Prostate gland (tissue), 2 donors: ENCODE measurements at regions not wholly inside any gene's neighbourhood (a gene's known extent, or its start where the extent isn't known, plus 50 kb on each side); places are given as distances from the start of the nearest gene placed in this dataset.

Source experiments
- CTCF ChIP-seq, 4 experiments: fragments of 200-600 bp in 2 of 4; fragments of 450-650 bp in 2 of 4; sonication (generic) in 2 of 4; IDR thresholded peaks; 1 replicate in 3 of 4; 2 replicates in 1 of 4; pipeline ENCODE4 v1.5.1; 2016 to 2019; ENCODE audit warnings: antibody characterized with exemption in 4 of 4, mild to moderate bottlenecking in 2 of 4, moderate library complexity in 2 of 4
- POLR2A ChIP-seq: fragments of 450-650 bp; IDR thresholded peaks from one replicate; pipeline ENCODE4 v1.6.1; 2016; ENCODE audit warnings: antibody characterized with exemption, mild to moderate bottlenecking
- POLR2AphosphoS5 ChIP-seq: sonication (generic); formaldehyde crosslinking; IDR thresholded peaks from one replicate; pipeline ENCODE4 v1.6.1; 2017; ENCODE audit warnings: antibody characterized with exemption

- no peak for TF ChIP-seq CTCF (IDR thresholded peaks at IDR 0.05)
- TF ChIP-seq POLR2A, result no peak
- TF ChIP-seq POLR2AphosphoS5, result no peak
Observed at GRCh38 chr4:183589461-183590099, 69.4 kb downstream of the RWDD4 start.
